ENCODE measurements at regions not wholly inside any gene's neighbourhood (a gene's known extent, or its start where the extent isn't known, plus 50 kb on each side); places are given as distances from the start of the nearest gene placed in this dataset.

- TF ChIP-seq CTCF (IDR thresholded peaks at IDR 0.05) = no peak
- intact Hi-C loops (cut with micrococcal nuclease) = no loop called here
- Mint-ChIP-seq H3K9me3 (peaks cover 3 to 4% of the 10 kb centered on the region in 2 donors), H3K4me1 (no peaks in the 10 kb centered on the region), H3K36me3 (no peaks in the 10 kb centered on the region), H3K27ac (no peak overlapping the region), H3K27me3 (ENCODE audit: low read depth in 2 of 2) (no peaks in the 10 kb centered on the region), H3K4me3 (no peak overlapping the region)
- Histone ChIP-seq H3K9me3 (ENCODE audit: control insufficient read depth, insufficient read depth, low read length) (no peaks in the 10 kb centered on the region), H3K27ac (ENCODE audit: low read length) (no peak overlapping the region), H3K27me3 (ENCODE audit: control insufficient read depth, insufficient read depth, low read length) (no peaks in the 10 kb centered on the region), H3K4me1 (ENCODE audit: control insufficient read depth, insufficient read depth, low read length) (no peaks in the 10 kb centered on the region), H3K4me3 (ENCODE audit: low read length) (no peak overlapping the region), H3K36me3 (ENCODE audit: control insufficient read depth, insufficient read depth, low read length) (no peaks in the 10 kb centered on the region)
- ATAC-seq (no peak), DNase-seq (no peak)
- 41% methylated on average over 2 of the region's 2 CpGs for WGBS (ENCODE audit: insufficient coverage)
Measured at GRCh38 chr17:72333570-72333969, 212.8 kb downstream of the SOX9 start.

GRCh38 chr17:72334205-72334604 lies 213.4 kb downstream of the SOX9 start:
- no peak overlapping the region for H3K4me3 Mint-ChIP-seq
- no peaks in the 10 kb centered on the region for H3K36me3 Mint-ChIP-seq
- H3K4me1 Mint-ChIP-seq = no peaks in the 10 kb centered on the region
- H3K4me1 ChIP-seq (ENCODE audit: control insufficient read depth, insufficient read depth, low read length) = no peaks in the 10 kb centered on the region
- ATAC-seq (no peak), DNase-seq (no peak)
- no peak for TF ChIP-seq CTCF (IDR thresholded peaks at IDR 0.05)
- WGBS (ENCODE audit: insufficient coverage) = 66% methylated on average over 2 of the region's 3 CpGs
- H3K9me3 ChIP-seq (ENCODE audit: control insufficient read depth, insufficient read depth, low read length) = no peaks in the 10 kb centered on the region
- H3K4me3 ChIP-seq (ENCODE audit: low read length) = no peak overlapping the region
- H3K9me3 Mint-ChIP-seq = peaks cover 3 to 4% of the 10 kb centered on the region in 2 donors
- no peak overlapping the region for H3K27ac Mint-ChIP-seq
- intact Hi-C loops (cut with micrococcal nuclease) = no loop called here
- H3K27me3 Mint-ChIP-seq (ENCODE audit: low read depth in 2 of 2) = no peaks in the 10 kb centered on the region
- H3K27me3 ChIP-seq (ENCODE audit: control insufficient read depth, insufficient read depth, low read length) = no peaks in the 10 kb centered on the region
- H3K27ac ChIP-seq (ENCODE audit: low read length) = no peak overlapping the region
- H3K36me3 ChIP-seq (ENCODE audit: control insufficient read depth, insufficient read depth, low read length) = no peaks in the 10 kb centered on the region

- H3K4me1 ChIP-seq (ENCODE audit: control insufficient read depth, insufficient read depth, low read length) = no peaks in the 10 kb centered on the region
- no peak overlapping the region for H3K27ac Mint-ChIP-seq
- no peaks in the 10 kb centered on the region for H3K4me1 Mint-ChIP-seq
- H3K27me3 ChIP-seq (ENCODE audit: control insufficient read depth, insufficient read depth, low read length) = no peaks in the 10 kb centered on the region
- no peaks in the 10 kb centered on the region for H3K9me3 ChIP-seq (ENCODE audit: control insufficient read depth, insufficient read depth, low read length)
- peaks cover 3 to 4% of the 10 kb centered on the region in 2 donors for H3K9me3 Mint-ChIP-seq
- H3K27me3 Mint-ChIP-seq (ENCODE audit: low read depth in 2 of 2) = no peaks in the 10 kb centered on the region
- no peak for ATAC-seq
- H3K4me3 ChIP-seq (ENCODE audit: low read length) = no peak overlapping the region
- intact Hi-C loops (cut with micrococcal nuclease) = no loop called here
- 41% methylated on average over 10 of the region's 11 CpGs for WGBS (ENCODE audit: insufficient coverage)
- no peaks in the 10 kb centered on the region for H3K36me3 Mint-ChIP-seq
- no peak overlapping the region for H3K4me3 Mint-ChIP-seq
- no peak overlapping the region for H3K27ac ChIP-seq (ENCODE audit: low read length)
- no peaks in the 10 kb centered on the region for H3K36me3 ChIP-seq (ENCODE audit: control insufficient read depth, insufficient read depth, low read length)
- TF ChIP-seq CTCF (IDR thresholded peaks at IDR 0.05) = no peak
- DNase-seq = no peak
Measured at GRCh38 chr17:72336026-72336803, 215.4 kb downstream of the SOX9 start.

GRCh38 chr17:72336804-72337070 lies 215.9 kb downstream of the SOX9 start:
- WGBS (ENCODE audit: insufficient coverage) = 88% methylated on average over 1 of the region's 1 CpG
- no peak for DNase-seq
- no peaks in the 10 kb centered on the region for H3K4me1 Mint-ChIP-seq
- H3K4me3 Mint-ChIP-seq = no peak overlapping the region
- intact Hi-C loops (cut with micrococcal nuclease) = no loop called here
- peaks cover 3 to 4% of the 10 kb centered on the region in 2 donors for H3K9me3 Mint-ChIP-seq
- Histone ChIP-seq H3K36me3 (ENCODE audit: control insufficient read depth, insufficient read depth, low read length) (no peaks in the 10 kb centered on the region), H3K4me1 (ENCODE audit: control insufficient read depth, insufficient read depth, low read length) (no peaks in the 10 kb centered on the region), H3K27ac (ENCODE audit: low read length) (no peak overlapping the region), H3K27me3 (ENCODE audit: control insufficient read depth, insufficient read depth, low read length) (no peaks in the 10 kb centered on the region), H3K4me3 (ENCODE audit: low read length) (no peak overlapping the region), H3K9me3 (ENCODE audit: control insufficient read depth, insufficient read depth, low read length) (no peaks in the 10 kb centered on the region)
- H3K27me3 Mint-ChIP-seq (ENCODE audit: low read depth in 2 of 2) = no peaks in the 10 kb centered on the region
- H3K36me3 Mint-ChIP-seq = no peaks in the 10 kb centered on the region
- ATAC-seq = no peak
- TF ChIP-seq CTCF (IDR thresholded peaks at IDR 0.05) = no peak
- H3K27ac Mint-ChIP-seq = no peak overlapping the region

Measured in natural killer cell (primary cell).